ENCODE measurements at regions not wholly inside any gene's neighbourhood (a gene's known extent, or its start where the extent isn't known, plus 50 kb on each side); places are given as distances from the start of the nearest gene placed in this dataset.

DNA sequence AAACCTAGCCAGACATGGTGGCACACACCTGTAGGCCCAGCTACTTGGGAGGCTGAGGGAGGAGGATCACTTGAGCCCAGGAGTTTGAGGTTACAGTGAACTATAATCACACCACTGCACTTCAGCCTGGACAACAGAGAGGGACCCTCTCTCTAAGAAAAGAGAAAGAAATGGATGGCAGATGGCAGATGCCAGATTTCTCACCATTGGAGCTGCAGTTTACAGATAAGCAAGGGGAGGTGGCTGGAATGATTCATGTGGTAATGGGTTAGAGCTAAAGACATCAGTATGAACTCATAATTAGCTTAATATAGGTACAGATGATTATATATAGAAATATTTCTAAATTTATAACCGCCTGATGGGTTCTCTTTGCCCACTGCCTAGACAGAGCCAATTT is 80.1 kb upstream of the IPO5 start:
- no peaks in the 10 kb centered on the region for H3K36me3 ChIP-seq (ENCODE audit: control insufficient read depth, insufficient read depth, low read length)
- peaks cover 8% of the 10 kb centered on the region for H3K4me1 Mint-ChIP-seq
- peaks cover 2% of the 10 kb centered on the region for H3K27me3 Mint-ChIP-seq (ENCODE audit: insufficient read depth)
- no peaks in the 10 kb centered on the region for H3K4me1 ChIP-seq (ENCODE audit: control insufficient read depth, insufficient read depth, low read length)
- DNase-seq = no peak
- no peaks in the 10 kb centered on the region for H3K9me3 Mint-ChIP-seq
- H3K27ac ChIP-seq (ENCODE audit: low read depth, low read length) = no peak overlapping the region
- H3K36me3 Mint-ChIP-seq (ENCODE audit: low read depth) = no peaks in the 10 kb centered on the region
- H3K9ac ChIP-seq (ENCODE audit: extremely low read depth, low read length, poor library complexity, severe bottlenecking) = no peak overlapping the region
- no peak overlapping the region for H3K27ac Mint-ChIP-seq
- 89% methylated on average over 1 of the region's 1 CpG; no CpG with 5 or more reads in 1 of the 2 experiments for WGBS, 2 experiments (ENCODE audit: insufficient coverage in 1 of 2, insufficient read length in 1 of 2)
- TF ChIP-seq, protein P1, sequence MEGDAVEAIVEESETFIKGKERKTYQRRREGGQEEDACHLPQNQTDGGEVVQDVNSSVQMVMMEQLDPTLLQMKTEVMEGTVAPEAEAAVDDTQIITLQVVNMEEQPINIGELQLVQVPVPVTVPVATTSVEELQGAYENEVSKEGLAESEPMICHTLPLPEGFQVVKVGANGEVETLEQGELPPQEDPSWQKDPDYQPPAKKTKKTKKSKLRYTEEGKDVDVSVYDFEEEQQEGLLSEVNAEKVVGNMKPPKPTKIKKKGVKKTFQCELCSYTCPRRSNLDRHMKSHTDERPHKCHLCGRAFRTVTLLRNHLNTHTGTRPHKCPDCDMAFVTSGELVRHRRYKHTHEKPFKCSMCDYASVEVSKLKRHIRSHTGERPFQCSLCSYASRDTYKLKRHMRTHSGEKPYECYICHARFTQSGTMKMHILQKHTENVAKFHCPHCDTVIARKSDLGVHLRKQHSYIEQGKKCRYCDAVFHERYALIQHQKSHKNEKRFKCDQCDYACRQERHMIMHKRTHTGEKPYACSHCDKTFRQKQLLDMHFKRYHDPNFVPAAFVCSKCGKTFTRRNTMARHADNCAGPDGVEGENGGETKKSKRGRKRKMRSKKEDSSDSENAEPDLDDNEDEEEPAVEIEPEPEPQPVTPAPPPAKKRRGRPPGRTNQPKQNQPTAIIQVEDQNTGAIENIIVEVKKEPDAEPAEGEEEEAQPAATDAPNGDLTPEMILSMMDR (conservative IDR thresholded peaks at IDR 0.05) = no peak
- no peaks in the 10 kb centered on the region for H3K9me3 ChIP-seq (ENCODE audit: control insufficient read depth, low read length)
- no peaks in the 10 kb centered on the region for H3K27me3 ChIP-seq (ENCODE audit: control insufficient read depth, insufficient read depth, low read length, poor library complexity, severe bottlenecking)
- no peak overlapping the region for H3K4me3 ChIP-seq (ENCODE audit: low read length)
- H3K4me3 Mint-ChIP-seq = no peak overlapping the region

- Mint-ChIP-seq H3K9me3 (no peaks in the 10 kb centered on the region), H3K27ac (no peak overlapping the region), H3K27me3 (ENCODE audit: insufficient read depth) (peaks cover 2% of the 10 kb centered on the region), H3K36me3 (ENCODE audit: low read depth) (no peaks in the 10 kb centered on the region), H3K4me3 (no peak overlapping the region), H3K4me1 (peaks cover 16% of the 10 kb centered on the region)
- no peak overlapping the region for H3K27ac ChIP-seq (ENCODE audit: low read depth, low read length)
- TF ChIP-seq, protein P1 (conservative IDR thresholded peaks at IDR 0.05) = no peak
- H3K9ac ChIP-seq (ENCODE audit: extremely low read depth, low read length, poor library complexity, severe bottlenecking) = no peak overlapping the region
- 85 to 86% methylated on average over 7 to 9 of the region's 9 CpGs for WGBS, 2 experiments (ENCODE audit: insufficient coverage in 1 of 2, insufficient read length in 1 of 2)
- DNase-seq = no peak
- H3K4me3 ChIP-seq (ENCODE audit: low read length) = no peak overlapping the region
- H3K36me3 ChIP-seq (ENCODE audit: control insufficient read depth, insufficient read depth, low read length) = no peaks in the 10 kb centered on the region
- no peaks in the 10 kb centered on the region for H3K27me3 ChIP-seq (ENCODE audit: control insufficient read depth, insufficient read depth, low read length, poor library complexity, severe bottlenecking)
- no peaks in the 10 kb centered on the region for H3K4me1 ChIP-seq (ENCODE audit: control insufficient read depth, insufficient read depth, low read length)
- no peaks in the 10 kb centered on the region for H3K9me3 ChIP-seq (ENCODE audit: control insufficient read depth, low read length)
Observed at GRCh38 chr13:97875218-97875617, 78.3 kb upstream of the IPO5 start.

DNA sequence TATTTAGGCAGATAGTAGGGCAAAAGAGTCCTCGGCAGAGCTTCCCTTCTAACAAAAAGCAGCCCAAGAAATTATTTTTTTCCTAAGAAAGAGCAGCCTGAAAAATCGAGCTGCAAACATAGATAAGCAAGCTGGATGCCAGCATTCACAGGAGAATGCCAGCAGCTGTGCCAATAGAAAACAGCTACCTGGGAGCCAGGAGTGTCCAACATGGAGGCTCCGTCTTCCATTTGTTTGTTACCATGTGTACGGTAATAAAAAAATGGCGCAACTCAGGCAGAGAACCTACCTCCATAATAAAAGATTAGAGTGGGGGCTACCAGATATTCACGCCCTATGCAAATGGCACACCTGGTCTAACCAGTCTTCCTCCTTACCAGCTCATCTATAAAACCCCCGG is 77.6 kb upstream of the IPO5 start:
- H3K27ac Mint-ChIP-seq = no peak overlapping the region
- 94 to 96% methylated on average over 6 to 7 of the region's 7 CpGs for WGBS, 2 experiments (ENCODE audit: insufficient coverage in 1 of 2, insufficient read length in 1 of 2)
- peaks cover 18% of the 10 kb centered on the region for H3K4me1 Mint-ChIP-seq

More for the DNA sequence above, 77.6 kb upstream of the IPO5 start:
- Mint-ChIP-seq H3K9me3 (peaks cover 4% of the 10 kb centered on the region), H3K27me3 (ENCODE audit: insufficient read depth) (peaks cover 2% of the 10 kb centered on the region), H3K36me3 (ENCODE audit: low read depth) (no peaks in the 10 kb centered on the region), H3K4me3 (no peak overlapping the region)
- Histone ChIP-seq H3K9me3 (ENCODE audit: control insufficient read depth, low read length) (no peaks in the 10 kb centered on the region), H3K9ac (ENCODE audit: extremely low read depth, low read length, poor library complexity, severe bottlenecking) (no peak overlapping the region), H3K27ac (ENCODE audit: low read depth, low read length) (no peak overlapping the region), H3K36me3 (ENCODE audit: control insufficient read depth, insufficient read depth, low read length) (no peaks in the 10 kb centered on the region), H3K27me3 (ENCODE audit: control insufficient read depth, insufficient read depth, low read length, poor library complexity, severe bottlenecking) (no peaks in the 10 kb centered on the region), H3K4me1 (ENCODE audit: control insufficient read depth, insufficient read depth, low read length) (no peaks in the 10 kb centered on the region), H3K4me3 (ENCODE audit: low read length) (no peak overlapping the region)
- no peak for DNase-seq
- TF ChIP-seq, protein P1 (conservative IDR thresholded peaks at IDR 0.05) = no peak

All from endodermal cell (in vitro differentiated cells).